CD4-positive, alpha-beta T cell treated with Interferon alpha-2 for 1 hour (primary cell): ENCODE measurements at regions not wholly inside any gene's neighbourhood (a gene's known extent, or its start where the extent isn't known, plus 50 kb on each side); places are given as distances from the start of the nearest gene placed in this dataset.
"Not testable (repeated sequence)": the region's sequence is repeated elsewhere in the genome, so short reads cannot be mapped to it uniquely, and the experiment has no call there.

ENCODE experiments used
- DNase-seq, 2 donors: peaks; one replicate each; pipeline ENCODE4 v3.0.0-alpha.2; 2020 to 2022

- DNase-seq = no peak
Measured at GRCh38 chr2:60230596-60230995, 322.9 kb downstream of the BCL11A start.

- no peak for DNase-seq
Measured at GRCh38 chr2:60230037-60230436, 323.4 kb downstream of the BCL11A start.

- no peak for DNase-seq
Measured at GRCh38 chr2:60226943-60227342, 326.5 kb downstream of the BCL11A start.

- DNase-seq = no peak
Measured at GRCh38 chr2:60226191-60226590, 327.3 kb downstream of the BCL11A start.

- DNase-seq = no peak
Measured at GRCh38 chr2:60223859-60224258, 329.6 kb downstream of the BCL11A start.

DNA sequence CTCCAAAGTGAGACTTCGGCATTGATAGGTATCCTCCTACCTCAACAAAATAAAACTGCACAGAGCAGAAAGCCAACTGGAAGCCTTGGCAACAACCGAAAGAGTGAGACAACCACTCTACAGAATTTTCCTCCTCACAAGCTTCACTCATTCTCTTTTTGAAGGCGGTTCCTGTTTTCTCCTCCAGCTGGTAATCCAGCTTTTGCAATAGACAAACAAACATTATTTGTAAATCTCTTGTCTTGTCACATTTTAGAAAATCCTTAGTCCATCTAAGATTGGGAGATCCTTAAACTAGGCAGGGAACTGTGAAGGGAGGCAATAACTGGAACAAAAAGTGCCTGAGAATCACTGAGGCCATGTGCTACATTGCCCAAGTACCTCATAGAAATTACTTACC lies 332.4 kb downstream of the BCL11A start:
- no peak for DNase-seq

DNA sequence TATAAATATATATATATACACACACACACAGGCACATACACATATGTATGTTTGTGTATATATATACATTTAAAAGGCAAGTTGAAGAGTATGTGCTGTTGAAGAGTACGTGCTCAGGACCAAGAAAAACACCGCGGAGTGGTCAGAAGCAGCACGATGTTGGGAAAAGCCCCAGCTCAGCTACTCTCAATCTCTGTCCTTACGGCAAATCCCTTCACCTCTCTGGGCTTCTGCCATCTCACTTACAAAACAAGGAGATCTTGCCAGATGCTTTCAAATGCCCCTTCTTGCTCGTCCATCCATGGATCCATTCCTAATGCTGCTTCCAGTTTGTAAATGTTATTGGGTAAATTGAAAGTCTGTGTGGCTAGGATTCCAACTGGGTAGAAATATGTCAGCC lies 333.9 kb downstream of the BCL11A start:
- DNase-seq = no peak

GRCh38 chr2:60216452-60216995 lies 336.9 kb downstream of the BCL11A start:
- no peak for DNase-seq

- no peak for DNase-seq
Measured at GRCh38 chr2:60215386-60215901, 338.0 kb downstream of the BCL11A start.

- no peak for DNase-seq
Measured at GRCh38 chr2:60214626-60214875, 338.9 kb downstream of the BCL11A start.

DNA sequence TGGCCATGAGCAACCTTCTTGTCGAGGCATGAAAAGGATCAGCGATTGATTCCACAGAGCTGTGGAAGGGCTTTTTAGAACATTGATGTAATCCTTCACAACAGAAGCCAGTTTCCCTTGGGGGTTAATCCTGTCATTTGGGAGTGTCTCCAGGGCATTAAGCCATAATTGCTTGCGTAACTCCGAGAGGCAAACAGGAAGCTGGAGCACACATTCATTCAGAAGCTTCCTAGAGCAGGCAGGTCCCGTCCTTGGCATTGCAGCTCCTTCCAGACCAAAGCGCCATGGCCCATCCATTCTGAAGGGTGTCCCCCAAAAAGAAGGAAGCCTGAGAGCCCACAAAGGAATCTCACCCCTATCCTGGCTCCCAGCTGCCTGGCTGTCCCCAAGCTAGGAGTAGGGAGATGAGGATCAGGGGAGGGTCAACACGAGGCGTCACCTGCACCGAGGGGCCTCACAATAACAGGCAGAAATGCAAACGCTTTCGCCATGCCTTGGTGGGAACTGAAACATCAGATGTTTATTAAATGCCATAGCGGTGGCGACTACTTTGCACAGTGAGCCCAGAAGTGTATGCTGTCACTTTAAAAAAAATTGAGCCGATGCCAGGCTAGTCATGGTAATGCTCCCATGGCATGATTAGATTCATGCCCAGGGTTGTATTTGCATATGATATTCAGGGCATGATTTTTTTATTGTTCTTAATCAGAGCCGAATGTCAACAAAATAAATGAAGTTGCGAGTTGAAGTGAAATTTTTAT lies 339.4 kb downstream of the BCL11A start:
- no peak for DNase-seq

- DNase-seq = no peak
Measured at GRCh38 chr2:60212181-60212945, 341.1 kb downstream of the BCL11A start.

DNA sequence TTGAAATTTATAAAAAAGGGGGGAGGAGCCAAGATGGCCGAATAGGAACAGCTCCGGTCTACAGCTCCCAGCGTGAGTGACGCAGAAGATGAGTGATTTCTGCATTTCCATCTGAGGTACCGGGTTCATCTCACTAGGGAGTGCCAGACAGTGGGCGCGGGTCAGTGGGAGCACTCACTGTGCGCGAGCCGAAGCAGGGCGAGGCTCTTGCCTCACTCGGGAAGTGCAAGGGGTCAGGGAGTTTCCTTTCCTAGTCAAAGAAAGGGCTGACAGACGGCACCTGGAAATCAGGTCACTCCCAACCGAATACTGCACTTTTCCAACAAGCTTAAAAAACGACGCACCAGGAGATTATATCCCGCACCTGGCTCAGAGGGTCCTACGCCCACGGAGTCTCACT lies 364.4 kb downstream of the BCL11A start:
- not testable (repeated sequence) for DNase-seq

DNA sequence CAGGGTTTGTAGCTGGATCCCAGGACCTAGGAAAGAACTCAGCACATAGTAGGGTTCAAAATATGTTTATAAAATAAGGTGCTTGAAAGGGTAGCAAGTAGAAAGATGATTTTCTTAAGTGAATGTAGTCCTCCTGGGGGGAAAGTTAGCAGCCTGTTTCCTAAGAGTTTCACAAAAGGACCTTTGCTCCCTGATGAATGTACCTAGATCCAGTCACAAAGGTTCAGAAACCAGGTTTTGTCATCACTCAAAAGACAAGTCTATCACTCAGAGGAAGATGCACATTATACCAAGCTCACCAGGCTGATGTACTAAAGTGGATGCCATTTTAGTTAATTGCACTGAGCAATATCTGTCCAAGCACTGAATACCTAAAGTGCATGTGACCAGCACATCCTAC lies 378.2 kb downstream of the BCL11A start:
- DNase-seq = no peak

- DNase-seq = no peak
Measured at GRCh38 chr2:60174146-60174545, 379.3 kb downstream of the BCL11A start.

GRCh38 chr2:60172801-60173200 lies 380.7 kb downstream of the BCL11A start:
- no peak for DNase-seq

DNA sequence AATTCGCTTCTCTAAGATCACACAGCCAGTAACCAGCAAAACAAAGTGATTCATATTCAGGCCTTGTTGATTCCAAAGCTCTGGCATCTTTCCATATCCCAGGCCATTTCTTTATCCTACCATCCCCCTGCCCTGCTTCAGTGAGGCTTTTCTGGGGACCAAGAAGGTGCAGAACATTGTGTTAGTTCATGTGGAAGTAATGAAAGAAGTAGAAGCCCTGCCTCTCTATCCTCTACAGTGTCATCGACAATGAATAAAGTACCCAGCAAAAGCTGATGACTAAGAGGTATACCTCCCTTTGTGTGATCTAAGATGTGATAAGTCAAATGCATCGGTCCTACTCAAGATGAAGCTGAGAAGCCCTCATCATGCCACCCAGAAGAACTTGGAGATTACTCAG lies 383.2 kb downstream of the BCL11A start:
- DNase-seq = no peak

- DNase-seq = no peak
Measured at GRCh38 chr2:60168247-60168646, 385.2 kb downstream of the BCL11A start.

- DNase-seq = no peak
Measured at GRCh38 chr2:60167089-60167488, 386.4 kb downstream of the BCL11A start.

DNA sequence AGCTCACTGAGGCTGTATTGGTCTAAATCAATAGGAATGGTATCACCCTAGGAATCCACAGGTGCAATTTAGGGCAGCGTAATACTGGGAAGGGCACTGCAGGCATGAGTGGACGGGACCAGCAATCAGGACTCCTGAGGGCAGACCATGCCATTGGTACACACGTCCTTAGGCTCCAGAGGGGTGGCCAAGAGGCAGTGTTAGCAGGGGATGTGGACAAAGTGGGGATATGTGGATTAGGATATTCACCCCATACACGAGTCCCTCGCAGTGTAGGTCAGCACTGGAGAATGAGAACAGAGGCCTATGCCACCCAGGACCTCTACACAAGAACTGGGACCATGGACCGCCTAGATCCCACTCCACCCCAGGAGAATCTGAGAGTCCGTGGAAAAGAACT lies 389.8 kb downstream of the BCL11A start:
- no peak for DNase-seq

DNA sequence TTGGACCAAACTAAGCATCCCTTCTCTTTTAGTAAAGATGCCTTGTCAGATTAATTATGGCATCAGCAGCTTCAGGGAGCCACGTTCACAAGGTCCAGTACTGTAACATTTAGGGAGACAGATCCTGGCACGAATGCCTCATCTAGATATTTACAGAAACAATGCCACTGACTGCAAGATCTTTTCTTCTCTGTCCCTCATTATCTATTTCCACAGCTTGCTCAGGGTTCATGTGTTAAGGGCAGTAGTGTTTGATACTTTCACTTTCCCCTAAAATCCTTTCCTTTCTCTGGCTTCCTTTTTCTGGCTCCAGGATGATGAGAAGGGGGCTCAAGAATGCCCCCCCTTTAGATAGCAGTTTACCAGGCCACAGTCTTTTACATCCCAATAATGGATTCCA lies 393.9 kb downstream of the BCL11A start:
- DNase-seq = no peak

DNA sequence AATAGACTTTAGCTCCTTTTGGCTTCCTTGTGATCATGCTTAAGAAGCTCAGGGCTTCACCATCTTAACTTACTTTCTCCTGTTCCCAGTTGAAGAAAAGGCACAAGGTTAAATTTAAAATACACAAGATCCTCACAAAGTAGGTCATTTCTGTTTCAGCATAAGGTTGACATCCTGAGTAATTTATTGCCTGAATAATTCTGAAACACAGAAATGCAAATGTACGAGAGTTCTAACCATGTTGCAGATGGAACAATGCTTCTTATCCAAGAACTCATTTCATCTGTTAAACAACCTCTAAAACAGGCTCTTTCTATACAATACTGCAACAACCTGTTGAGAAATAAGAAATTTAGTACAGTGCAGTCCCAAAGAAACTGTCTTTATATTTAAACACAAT lies 395.2 kb downstream of the BCL11A start:
- no peak for DNase-seq

DNA sequence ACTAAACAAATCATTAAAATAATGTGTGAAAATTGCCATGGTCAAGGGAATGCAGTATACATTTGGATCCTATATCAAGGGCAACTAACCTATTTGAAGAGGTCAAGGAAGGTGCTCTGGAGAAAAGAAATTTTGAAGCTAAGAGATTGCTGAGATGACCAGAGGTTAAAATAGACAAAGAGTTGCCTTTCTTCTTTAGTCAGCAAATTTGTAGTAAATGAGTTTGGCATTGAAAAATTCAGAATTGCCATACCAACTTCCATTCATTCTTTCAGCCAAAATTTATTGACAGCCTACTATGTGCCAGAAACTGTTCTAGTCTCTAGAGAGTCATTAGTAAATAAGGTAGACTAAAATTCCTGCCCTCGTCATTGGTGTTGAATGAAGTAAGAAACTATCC lies 396.2 kb downstream of the BCL11A start:
- DNase-seq = no peak

DNA sequence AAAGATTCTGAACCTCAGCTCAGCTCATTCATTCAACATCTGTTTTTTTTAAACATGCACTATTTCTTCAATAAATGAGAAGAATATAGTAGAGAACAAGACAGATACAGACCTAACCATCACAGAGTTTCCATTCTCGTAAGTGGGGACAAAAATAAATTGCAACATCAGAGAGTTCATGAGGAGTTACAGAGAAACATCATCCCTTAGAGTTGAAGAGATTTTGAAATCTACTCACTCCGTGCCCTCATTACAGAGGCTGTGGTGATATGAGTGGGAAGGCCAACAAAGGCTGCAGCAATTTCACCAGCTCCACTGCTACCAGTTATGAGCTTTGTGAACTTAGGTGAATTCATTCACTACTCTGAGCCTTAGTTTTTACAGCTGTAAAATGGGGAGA lies 399.3 kb downstream of the BCL11A start:
- DNase-seq = no peak
